ENCODE measurements at regions not wholly inside any gene's neighbourhood (a gene's known extent, or its start where the extent isn't known, plus 50 kb on each side); places are given as distances from the start of the nearest gene placed in this dataset.

- H3K27ac Mint-ChIP-seq: no peak overlapping the region
- no peaks in the 10 kb centered on the region for H3K9me3 Mint-ChIP-seq
- H3K4me3 Mint-ChIP-seq: no peak overlapping the region
- no peaks in the 10 kb centered on the region for H3K27me3 Mint-ChIP-seq
- peaks cover 11% of the 10 kb centered on the region for H3K36me3 Mint-ChIP-seq (ENCODE audit: low read depth)
- no peak for ATAC-seq (replicated peaks)
- H3K4me1 Mint-ChIP-seq: peaks cover 13% of the 10 kb centered on the region
Measured at GRCh38 chr6:137655291-137655690, 161.1 kb upstream of the OLIG3 start.

GRCh38 chr6:137656735-137657134 is 162.5 kb upstream of the OLIG3 start:
- Mint-ChIP-seq H3K4me3 (peak overlapping the region; percentile 71), H3K27ac (peak overlapping the region; percentile 93), H3K36me3 (ENCODE audit: low read depth) (peaks cover 11% of the 10 kb centered on the region), H3K4me1 (peaks cover 13% of the 10 kb centered on the region), H3K9me3 (no peaks in the 10 kb centered on the region), H3K27me3 (no peaks in the 10 kb centered on the region)
- ATAC-seq (replicated peaks): no peak

GRCh38 chr6:137657351-137657911 is 163.2 kb upstream of the OLIG3 start:
- no peaks in the 10 kb centered on the region for H3K27me3 Mint-ChIP-seq
- no peaks in the 10 kb centered on the region for H3K9me3 Mint-ChIP-seq
- peak overlapping the region; percentile 71 for H3K4me3 Mint-ChIP-seq
- peak overlapping the region; percentile 93 for H3K27ac Mint-ChIP-seq
- peaks cover 13% of the 10 kb centered on the region for H3K4me1 Mint-ChIP-seq
- peaks cover 11% of the 10 kb centered on the region for H3K36me3 Mint-ChIP-seq (ENCODE audit: low read depth)
- peak; percentile 94 for ATAC-seq (replicated peaks)

GRCh38 chr6:137658287-137658686 is 164.1 kb upstream of the OLIG3 start:
- Mint-ChIP-seq H3K27me3 (no peaks in the 10 kb centered on the region), H3K27ac (peak overlapping the region; percentile 93), H3K36me3 (ENCODE audit: low read depth) (peaks cover 11% of the 10 kb centered on the region), H3K4me1 (peaks cover 13% of the 10 kb centered on the region), H3K4me3 (peak overlapping the region; percentile 71), H3K9me3 (no peaks in the 10 kb centered on the region)
- ATAC-seq (replicated peaks): no peak

GRCh38 chr6:137659871-137660270 is 165.7 kb upstream of the OLIG3 start:
- Mint-ChIP-seq H3K27me3 (no peaks in the 10 kb centered on the region), H3K36me3 (ENCODE audit: low read depth) (peaks cover 11% of the 10 kb centered on the region), H3K4me3 (no peak overlapping the region), H3K9me3 (no peaks in the 10 kb centered on the region), H3K27ac (no peak overlapping the region), H3K4me1 (peaks cover 13% of the 10 kb centered on the region)
- ATAC-seq (replicated peaks): no peak

GRCh38 chr6:137660296-137660731 is 166.1 kb upstream of the OLIG3 start:
- Mint-ChIP-seq H3K27ac (no peak overlapping the region), H3K27me3 (no peaks in the 10 kb centered on the region), H3K4me3 (no peak overlapping the region), H3K36me3 (ENCODE audit: low read depth) (peaks cover 11% of the 10 kb centered on the region), H3K9me3 (no peaks in the 10 kb centered on the region), H3K4me1 (peaks cover 13% of the 10 kb centered on the region)
- ATAC-seq (replicated peaks): no peak

GRCh38 chr6:137661601-137662000 is 167.4 kb upstream of the OLIG3 start:
- peaks cover 11% of the 10 kb centered on the region for H3K36me3 Mint-ChIP-seq (ENCODE audit: low read depth)
- H3K27ac Mint-ChIP-seq: peak overlapping the region; percentile 2
- H3K27me3 Mint-ChIP-seq: no peaks in the 10 kb centered on the region
- no peak overlapping the region for H3K4me3 Mint-ChIP-seq
- peaks cover 16% of the 10 kb centered on the region for H3K4me1 Mint-ChIP-seq
- H3K9me3 Mint-ChIP-seq: no peaks in the 10 kb centered on the region
- no peak for ATAC-seq (replicated peaks)

GRCh38 chr6:137664183-137664582 is 170.0 kb upstream of the OLIG3 start:
- Mint-ChIP-seq H3K4me3 (peak overlapping the region; percentile 14), H3K27me3 (no peaks in the 10 kb centered on the region), H3K27ac (no peak overlapping the region), H3K36me3 (ENCODE audit: low read depth) (no peaks in the 10 kb centered on the region), H3K9me3 (no peaks in the 10 kb centered on the region), H3K4me1 (peaks cover 8% of the 10 kb centered on the region)
- ATAC-seq (replicated peaks): no peak

- Mint-ChIP-seq H3K4me3 (no peak overlapping the region), H3K27me3 (peaks cover 3% of the 10 kb centered on the region), H3K36me3 (ENCODE audit: low read depth) (no peaks in the 10 kb centered on the region), H3K27ac (no peak overlapping the region), H3K4me1 (peaks cover 8% of the 10 kb centered on the region), H3K9me3 (no peaks in the 10 kb centered on the region)
- no peak for ATAC-seq (replicated peaks)
Measured at GRCh38 chr6:137665342-137665934, 171.2 kb upstream of the OLIG3 start.

GRCh38 chr6:137666202-137666774 is 172.1 kb upstream of the OLIG3 start:
- H3K4me3 Mint-ChIP-seq: peak overlapping the region; percentile 67
- peak overlapping the region; percentile 47 for H3K27ac Mint-ChIP-seq

GRCh38 chr6:137673603-137674002 is 179.4 kb upstream of the OLIG3 start:
- peaks cover 4% of the 10 kb centered on the region for H3K36me3 Mint-ChIP-seq (ENCODE audit: low read depth)
- peak overlapping the region; percentile 14 for H3K4me3 Mint-ChIP-seq
- peaks cover 3% of the 10 kb centered on the region for H3K27me3 Mint-ChIP-seq
- H3K9me3 Mint-ChIP-seq: no peaks in the 10 kb centered on the region
- ATAC-seq (replicated peaks): no peak
- no peak overlapping the region for H3K27ac Mint-ChIP-seq
- H3K4me1 Mint-ChIP-seq: peaks cover 27% of the 10 kb centered on the region

More at GRCh38 chr6:137666202-137666774, 172.1 kb upstream of the OLIG3 start:
- Mint-ChIP-seq H3K36me3 (ENCODE audit: low read depth) (no peaks in the 10 kb centered on the region), H3K4me1 (peaks cover 8% of the 10 kb centered on the region), H3K9me3 (no peaks in the 10 kb centered on the region), H3K27me3 (peaks cover 3% of the 10 kb centered on the region)
- peak; percentile 54 for ATAC-seq (replicated peaks)

GRCh38 chr6:137676888-137677287 is 182.7 kb upstream of the OLIG3 start:
- peak overlapping the region; percentile 91 for H3K27ac Mint-ChIP-seq
- peak overlapping the region; percentile 73 for H3K4me3 Mint-ChIP-seq
- H3K27me3 Mint-ChIP-seq: no peaks in the 10 kb centered on the region
- peaks cover under 1% of the 10 kb centered on the region for H3K9me3 Mint-ChIP-seq
- H3K36me3 Mint-ChIP-seq (ENCODE audit: low read depth): peaks cover 12% of the 10 kb centered on the region
- peaks cover 50% of the 10 kb centered on the region for H3K4me1 Mint-ChIP-seq
- ATAC-seq (replicated peaks): peak; percentile 37

- H3K36me3 Mint-ChIP-seq (ENCODE audit: low read depth): peaks cover 12% of the 10 kb centered on the region
- no peak for ATAC-seq (replicated peaks)
- H3K4me3 Mint-ChIP-seq: peak overlapping the region; percentile 73
- no peaks in the 10 kb centered on the region for H3K27me3 Mint-ChIP-seq
- peak overlapping the region; percentile 91 for H3K27ac Mint-ChIP-seq
- peaks cover 54% of the 10 kb centered on the region for H3K4me1 Mint-ChIP-seq
- peaks cover 4% of the 10 kb centered on the region for H3K9me3 Mint-ChIP-seq
Measured at GRCh38 chr6:137677709-137678108, 183.5 kb upstream of the OLIG3 start.

GRCh38 chr6:137678451-137678850 is 184.3 kb upstream of the OLIG3 start:
- peak overlapping the region; percentile 73 for H3K4me3 Mint-ChIP-seq
- peaks cover 50% of the 10 kb centered on the region for H3K4me1 Mint-ChIP-seq
- H3K36me3 Mint-ChIP-seq (ENCODE audit: low read depth): peaks cover 12% of the 10 kb centered on the region
- H3K27me3 Mint-ChIP-seq: no peaks in the 10 kb centered on the region
- peaks cover 4% of the 10 kb centered on the region for H3K9me3 Mint-ChIP-seq
- ATAC-seq (replicated peaks): peak; percentile 73
- H3K27ac Mint-ChIP-seq: peak overlapping the region; percentile 91

- Mint-ChIP-seq H3K36me3 (ENCODE audit: low read depth) (peaks cover 12% of the 10 kb centered on the region), H3K9me3 (peaks cover 4% of the 10 kb centered on the region), H3K4me3 (peak overlapping the region; percentile 67), H3K27me3 (no peaks in the 10 kb centered on the region), H3K27ac (peak overlapping the region; percentile 94), H3K4me1 (peaks cover 57% of the 10 kb centered on the region)
- peak; percentile 71 for ATAC-seq (replicated peaks)
Measured at GRCh38 chr6:137680705-137681346, 186.2 kb upstream of the TNFAIP3 start.
